WTC11 (cell line): ENCODE measurements at regions not wholly inside any gene's neighbourhood (a gene's known extent, or its start where the extent isn't known, plus 50 kb on each side); places are given as distances from the start of the nearest gene placed in this dataset.

Experiments used
- CREB1 ChIP-seq: sonication (generic); formaldehyde crosslinking; IDR thresholded peaks from 2 replicates; pipeline ENCODE4 v1.8.0; 2023; ENCODE audit warnings: mild to moderate bottlenecking, missing genetic modification reagents
- ESRRA ChIP-seq: sonication (generic); formaldehyde crosslinking; IDR thresholded peaks from 2 replicates; pipeline ENCODE4 v1.8.1; 2022; ENCODE audit warnings: mild to moderate bottlenecking, missing genetic modification reagents, borderline replicate concordance
- ETV6 ChIP-seq: sonication (generic); formaldehyde crosslinking; IDR thresholded peaks from 2 replicates; pipeline ENCODE4 v1.8.1; 2022; ENCODE audit warnings: mild to moderate bottlenecking, missing genetic modification reagents
- JUN ChIP-seq: sonication (generic); formaldehyde crosslinking; IDR thresholded peaks from 2 replicates; pipeline ENCODE4 v1.8.0; 2023; ENCODE audit warnings: mild to moderate bottlenecking, missing genetic modification reagents
- MYBL2 ChIP-seq: sonication (generic); formaldehyde crosslinking; IDR thresholded peaks from 2 replicates; pipeline ENCODE4 v1.8.1; 2023; ENCODE audit warnings: mild to moderate bottlenecking, moderate library complexity, missing genetic modification reagents
- NFE2L1 ChIP-seq: sonication (generic); formaldehyde crosslinking; IDR thresholded peaks from 2 replicates; pipeline ENCODE4 v1.8.1; 2023; ENCODE audit warnings: missing genetic modification reagents
- NR3C1 ChIP-seq: sonication (generic); formaldehyde crosslinking; conservative IDR thresholded peaks from 2 replicates; pipeline ENCODE4 v1.8.1; 2023; ENCODE audit warnings: low read depth, mild to moderate bottlenecking, missing genetic modification reagents
- SMAD3 ChIP-seq: sonication (generic); formaldehyde crosslinking; IDR thresholded peaks from 2 replicates; pipeline ENCODE4 v1.8.0; 2022; ENCODE audit warnings: missing genetic modification reagents, mild to moderate bottlenecking, borderline replicate concordance
- TCF7 ChIP-seq: sonication (generic); formaldehyde crosslinking; IDR thresholded peaks from 2 replicates; pipeline ENCODE4 v1.8.0; 2022; ENCODE audit warnings: mild to moderate bottlenecking, low read depth, missing genetic modification reagents, moderate library complexity
- TF ChIP-seq, protein P1 (sequence below): fragments of 200-600 bp; IDR thresholded peaks from 2 replicates; pipeline ENCODE4 v1.8.0; 2022; ENCODE audit warnings: antibody characterized with exemption
- TF ChIP-seq, protein P2 (sequence below): sonication (generic); formaldehyde crosslinking; IDR thresholded peaks from 2 replicates; pipeline ENCODE4 v1.8.1; 2022; ENCODE audit warnings: mild to moderate bottlenecking, moderate library complexity, missing genetic modification reagents
- TF ChIP-seq, protein P3 (sequence below): sonication (generic); formaldehyde crosslinking; IDR thresholded peaks from 2 replicates; pipeline ENCODE4 v1.8.1; 2023; ENCODE audit warnings: mild to moderate bottlenecking, missing genetic modification reagents, moderate library complexity
- TF ChIP-seq, protein P4 (sequence below): sonication (generic); formaldehyde crosslinking; IDR thresholded peaks from 2 replicates; pipeline ENCODE4 v1.8.0; 2022; ENCODE audit warnings: mild to moderate bottlenecking, missing genetic modification reagents
- TF ChIP-seq, protein P5 (sequence below): sonication (generic); formaldehyde crosslinking; IDR thresholded peaks from 2 replicates; pipeline ENCODE4 v1.8.1; 2022; ENCODE audit warnings: missing genetic modification reagents, borderline replicate concordance

DNA sequence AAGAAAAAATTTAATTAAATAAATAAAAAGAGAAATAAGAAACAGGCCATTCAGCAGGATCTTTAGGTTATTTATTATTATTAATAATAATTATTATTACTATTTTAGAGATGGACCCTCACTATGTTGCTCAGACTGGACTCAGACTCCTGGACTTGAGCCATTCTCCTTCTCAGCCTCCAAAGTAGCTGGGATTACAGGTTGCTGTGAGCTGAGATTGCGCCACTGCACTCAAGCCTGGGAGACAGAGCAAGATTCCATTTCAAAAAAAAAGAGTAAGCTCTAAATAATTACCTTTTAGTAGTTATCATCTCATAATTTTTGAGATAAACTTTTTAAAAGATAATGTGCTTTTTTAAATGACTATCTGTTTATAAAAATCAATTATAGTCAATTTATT lies 1102.8 kb upstream of the GJE1 start:
- TF ChIP-seq NFE2L1 (no peak), NR3C1 (CRISPR knock-in tag) (no peak), JUN (CRISPR knock-in tag) (no peak), CREB1 (CRISPR knock-in tag) (no peak), ETV6 (CRISPR knock-in tag) (no peak), SMAD3 (CRISPR knock-in tag) (no peak), ESRRA (no peak), TCF7 (no peak), MYBL2 (no peak)
- TF ChIP-seq, protein P1, sequence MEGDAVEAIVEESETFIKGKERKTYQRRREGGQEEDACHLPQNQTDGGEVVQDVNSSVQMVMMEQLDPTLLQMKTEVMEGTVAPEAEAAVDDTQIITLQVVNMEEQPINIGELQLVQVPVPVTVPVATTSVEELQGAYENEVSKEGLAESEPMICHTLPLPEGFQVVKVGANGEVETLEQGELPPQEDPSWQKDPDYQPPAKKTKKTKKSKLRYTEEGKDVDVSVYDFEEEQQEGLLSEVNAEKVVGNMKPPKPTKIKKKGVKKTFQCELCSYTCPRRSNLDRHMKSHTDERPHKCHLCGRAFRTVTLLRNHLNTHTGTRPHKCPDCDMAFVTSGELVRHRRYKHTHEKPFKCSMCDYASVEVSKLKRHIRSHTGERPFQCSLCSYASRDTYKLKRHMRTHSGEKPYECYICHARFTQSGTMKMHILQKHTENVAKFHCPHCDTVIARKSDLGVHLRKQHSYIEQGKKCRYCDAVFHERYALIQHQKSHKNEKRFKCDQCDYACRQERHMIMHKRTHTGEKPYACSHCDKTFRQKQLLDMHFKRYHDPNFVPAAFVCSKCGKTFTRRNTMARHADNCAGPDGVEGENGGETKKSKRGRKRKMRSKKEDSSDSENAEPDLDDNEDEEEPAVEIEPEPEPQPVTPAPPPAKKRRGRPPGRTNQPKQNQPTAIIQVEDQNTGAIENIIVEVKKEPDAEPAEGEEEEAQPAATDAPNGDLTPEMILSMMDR: no peak
- TF ChIP-seq, protein P2, sequence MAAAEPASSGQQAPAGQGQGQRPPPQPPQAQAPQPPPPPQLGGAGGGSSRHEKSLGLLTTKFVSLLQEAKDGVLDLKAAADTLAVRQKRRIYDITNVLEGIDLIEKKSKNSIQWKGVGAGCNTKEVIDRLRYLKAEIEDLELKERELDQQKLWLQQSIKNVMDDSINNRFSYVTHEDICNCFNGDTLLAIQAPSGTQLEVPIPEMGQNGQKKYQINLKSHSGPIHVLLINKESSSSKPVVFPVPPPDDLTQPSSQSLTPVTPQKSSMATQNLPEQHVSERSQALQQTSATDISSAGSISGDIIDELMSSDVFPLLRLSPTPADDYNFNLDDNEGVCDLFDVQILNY (CRISPR knock-in tag): no peak
- TF ChIP-seq, protein P3, sequence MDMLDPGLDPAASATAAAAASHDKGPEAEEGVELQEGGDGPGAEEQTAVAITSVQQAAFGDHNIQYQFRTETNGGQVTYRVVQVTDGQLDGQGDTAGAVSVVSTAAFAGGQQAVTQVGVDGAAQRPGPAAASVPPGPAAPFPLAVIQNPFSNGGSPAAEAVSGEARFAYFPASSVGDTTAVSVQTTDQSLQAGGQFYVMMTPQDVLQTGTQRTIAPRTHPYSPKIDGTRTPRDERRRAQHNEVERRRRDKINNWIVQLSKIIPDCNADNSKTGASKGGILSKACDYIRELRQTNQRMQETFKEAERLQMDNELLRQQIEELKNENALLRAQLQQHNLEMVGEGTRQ (CRISPR knock-in tag): no peak
- TF ChIP-seq, protein P4, sequence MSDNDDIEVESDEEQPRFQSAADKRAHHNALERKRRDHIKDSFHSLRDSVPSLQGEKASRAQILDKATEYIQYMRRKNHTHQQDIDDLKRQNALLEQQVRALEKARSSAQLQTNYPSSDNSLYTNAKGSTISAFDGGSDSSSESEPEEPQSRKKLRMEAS (CRISPR knock-in tag): no peak
- TF ChIP-seq, protein P5, sequence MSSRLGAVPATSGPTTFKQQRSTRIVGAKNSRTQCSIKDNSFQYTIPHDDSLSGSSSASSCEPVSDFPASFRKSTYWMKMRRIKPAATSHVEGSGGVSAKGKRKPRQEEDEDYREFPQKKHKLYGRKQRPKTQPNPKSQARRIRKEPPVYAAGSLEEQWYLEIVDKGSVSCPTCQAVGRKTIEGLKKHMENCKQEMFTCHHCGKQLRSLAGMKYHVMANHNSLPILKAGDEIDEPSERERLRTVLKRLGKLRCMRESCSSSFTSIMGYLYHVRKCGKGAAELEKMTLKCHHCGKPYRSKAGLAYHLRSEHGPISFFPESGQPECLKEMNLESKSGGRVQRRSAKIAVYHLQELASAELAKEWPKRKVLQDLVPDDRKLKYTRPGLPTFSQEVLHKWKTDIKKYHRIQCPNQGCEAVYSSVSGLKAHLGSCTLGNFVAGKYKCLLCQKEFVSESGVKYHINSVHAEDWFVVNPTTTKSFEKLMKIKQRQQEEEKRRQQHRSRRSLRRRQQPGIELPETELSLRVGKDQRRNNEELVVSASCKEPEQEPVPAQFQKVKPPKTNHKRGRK (CRISPR knock-in tag): no peak
